SH-SY5Y (cell line): ENCODE measurements at regions not wholly inside any gene's neighbourhood (a gene's known extent, or its start where the extent isn't known, plus 50 kb on each side); places are given as distances from the start of the nearest gene placed in this dataset.

Experiments
- GATA2 ChIP-seq: IDR thresholded peaks from 2 replicates; pipeline ENCODE4 v1.6.1; 2011; ENCODE audit warnings: mild to moderate bottlenecking, low read depth, low read length
- GATA3 ChIP-seq: IDR thresholded peaks from 2 replicates; pipeline ENCODE4 v1.6.1; 2011; ENCODE audit warnings: low read depth, mild to moderate bottlenecking, low read length, moderate library complexity

- TF ChIP-seq GATA2 (no peak), GATA3 (no peak)
These were observed 403.8 kb downstream of the SEC14L1 start for GRCh38 chr17:77544347-77545110.
